Right ventricle myocardium superior (tissue), 1 donor: ENCODE measurements at regions not wholly inside any gene's neighbourhood (a gene's known extent, or its start where the extent isn't known, plus 50 kb on each side); places are given as distances from the start of the nearest gene placed in this dataset.

Experiments
- ATAC-seq: fragments of 200-7000 bp; cut with Tn5 transposase; one replicate; pipeline ENCODE4 v1.9.1; 2020; ENCODE audit warnings: mild to moderate bottlenecking; ENCODE audit not compliant: poor library complexity
- DNase-seq: peaks from one replicate; pipeline ENCODE4 v3.0.0-alpha.2; 2020
- intact Hi-C: fragments of 100-400 bp; cut with DNase I; formaldehyde crosslinking; loops from one replicate; pipeline ENCODE4 v1.11.2; 2022
- donor health status: DM: no; HTN: yes; CAD: no; lungs with severe emphysema.

DNA sequence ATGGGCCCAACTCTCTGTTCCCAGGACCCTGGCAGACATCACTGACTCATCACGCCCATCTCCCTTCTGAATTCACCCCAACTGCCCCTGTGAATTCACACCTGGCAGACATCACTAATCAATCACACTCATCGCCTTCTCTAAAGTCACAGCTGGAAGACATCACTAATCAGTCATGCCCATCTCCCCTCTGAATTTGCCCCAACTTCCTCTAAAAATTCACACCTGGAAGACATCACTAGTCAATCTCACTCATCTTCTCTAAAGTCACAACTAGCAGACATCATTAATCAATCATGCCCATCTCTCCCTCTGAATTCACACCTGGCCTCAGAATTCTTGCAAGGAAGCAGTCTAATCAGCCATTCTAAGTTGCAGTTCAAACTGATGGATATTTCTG, 111.1 kb downstream of the FOXA2 start:
- ATAC-seq (no peak), DNase-seq (no peak)
- intact Hi-C loops = no loop called here

DNA sequence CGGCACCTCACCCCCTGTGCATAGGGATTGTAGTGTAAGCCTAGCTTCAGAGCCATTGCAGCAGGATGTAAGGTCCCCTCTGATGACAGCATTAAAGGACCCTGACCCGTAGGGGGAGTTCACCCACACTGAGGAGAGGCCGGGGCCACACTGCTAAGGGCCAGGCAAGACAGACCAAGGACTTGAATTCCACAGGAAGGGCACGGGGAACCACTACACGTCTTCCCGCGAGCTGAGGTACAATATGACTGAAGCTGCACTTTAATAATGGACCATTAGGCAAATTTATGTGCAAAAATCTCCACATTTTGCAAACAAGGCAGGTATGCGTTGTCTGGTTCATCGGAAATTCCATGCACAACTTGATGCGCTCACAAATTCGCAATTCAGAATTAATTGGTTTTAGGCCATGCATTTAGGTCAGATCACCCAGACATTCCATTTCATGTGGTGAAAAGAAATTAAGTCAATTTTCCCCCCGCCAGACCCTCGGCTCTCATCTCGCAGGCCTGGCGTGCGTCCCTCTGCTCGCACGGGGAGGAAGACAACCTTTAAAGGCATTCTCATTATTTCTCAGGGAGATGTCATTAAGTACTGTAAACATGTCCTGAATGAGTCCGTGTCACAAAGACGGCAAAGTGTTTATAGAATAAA, 111.8 kb downstream of the FOXA2 start:
- DNase-seq = no peak
- ATAC-seq = no peak
- intact Hi-C loops = no loop called here

GRCh38 chr20:22471156-22471836, 113.1 kb downstream of the FOXA2 start:
- ATAC-seq (no peak), DNase-seq (no peak)
- intact Hi-C loops = no loop called here

DNA sequence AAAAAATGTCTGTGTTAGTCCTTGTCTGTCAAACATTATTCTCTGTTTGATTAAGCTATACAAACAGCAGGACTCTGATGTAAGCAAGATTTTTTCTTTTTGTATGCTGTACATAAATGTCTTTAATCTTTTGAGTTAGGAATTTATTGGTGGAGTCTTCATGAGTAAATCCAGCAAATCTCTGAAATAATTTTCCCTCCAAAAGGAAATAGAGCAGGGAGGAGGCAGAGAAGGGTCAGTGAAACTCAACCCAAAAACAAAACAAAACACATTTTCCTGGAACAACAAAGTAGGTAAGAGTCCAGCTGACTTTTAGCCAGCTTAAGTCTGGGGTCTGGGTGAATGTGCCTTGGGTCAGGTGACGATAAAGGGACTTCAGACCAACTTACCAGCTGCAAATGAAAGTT, 113.7 kb downstream of the FOXA2 start:
- intact Hi-C loops = no loop called here
- ATAC-seq = no peak
- no peak for DNase-seq

DNA sequence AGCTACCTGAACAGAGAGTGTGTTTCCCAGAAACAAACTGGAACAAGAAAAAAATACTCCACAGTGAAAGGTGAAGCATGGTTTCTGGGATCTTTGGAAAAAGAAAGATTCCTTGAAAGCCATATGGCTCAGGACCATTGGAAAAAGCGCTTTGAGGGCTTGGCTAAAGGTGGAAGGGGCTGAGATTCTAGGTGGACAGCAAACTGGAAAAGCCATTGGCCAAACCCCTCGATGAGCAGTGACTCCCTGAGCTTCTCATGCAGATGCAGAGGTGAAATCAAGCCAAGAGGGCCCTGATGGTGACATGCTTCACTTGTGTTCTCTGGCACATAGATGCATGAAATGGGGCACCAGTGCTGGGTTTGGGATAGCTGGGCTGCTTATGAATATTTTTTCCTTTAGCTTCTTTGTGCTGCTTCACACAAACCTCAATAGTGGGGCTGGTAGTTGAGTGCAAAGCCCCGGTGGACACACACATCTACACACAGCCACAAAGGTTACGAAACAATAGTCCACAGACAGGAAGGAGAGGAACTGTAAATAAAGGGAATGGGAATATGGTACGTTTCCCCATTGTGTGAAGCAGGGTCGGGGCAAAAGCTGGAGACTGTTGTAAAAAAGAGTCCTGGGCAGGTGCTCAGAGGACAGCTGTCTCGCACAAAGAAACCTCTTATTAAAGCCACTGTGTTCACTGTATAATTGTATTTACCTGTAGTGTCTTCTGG, 117.8 kb downstream of the FOXA2 start:
- ATAC-seq (no peak), DNase-seq (no peak)
- intact Hi-C loops = no loop called here

- no peak for DNase-seq
- no peak for ATAC-seq
- intact Hi-C loops = no loop called here
These were observed 118.5 kb downstream of the FOXA2 start for GRCh38 chr20:22465622-22466446.

GRCh38 chr20:22464312-22465003, 119.9 kb downstream of the FOXA2 start:
- ATAC-seq (no peak), DNase-seq (no peak)

GRCh38 chr20:22462975-22463914, 121.1 kb downstream of the FOXA2 start:
- ATAC-seq = no peak
- no peak for DNase-seq
- intact Hi-C loops = no loop called here

More at GRCh38 chr20:22464312-22465003, 119.9 kb downstream of the FOXA2 start:
- intact Hi-C loops = no loop called here

GRCh38 chr20:22460803-22461202, 123.6 kb downstream of the FOXA2 start:
- DNase-seq = no peak
- intact Hi-C loops = no loop called here
- ATAC-seq = no peak

DNA sequence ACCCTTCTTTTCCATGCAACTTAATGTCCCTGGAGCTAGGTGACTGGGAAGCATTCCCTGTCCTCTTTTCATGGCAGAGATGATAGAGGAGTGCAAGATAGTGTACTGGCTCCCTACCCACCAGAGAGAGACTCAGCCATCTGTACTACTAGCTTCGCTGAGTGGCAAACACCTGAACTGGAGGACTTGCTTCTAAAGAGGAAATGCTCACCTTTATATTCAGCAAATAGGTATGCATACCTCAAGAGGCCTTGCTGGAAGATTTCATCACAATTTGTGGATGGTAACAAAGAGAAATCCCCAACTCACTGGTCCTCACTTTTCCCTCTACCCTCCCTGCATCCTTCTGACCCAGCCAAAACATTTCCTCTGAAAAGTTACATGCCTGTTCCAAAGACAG, 124.1 kb downstream of the FOXA2 start:
- intact Hi-C loops = no loop called here
- ATAC-seq (no peak), DNase-seq (no peak)

- DNase-seq (no peak), ATAC-seq (no peak)
- intact Hi-C loops = no loop called here
These were observed 124.6 kb downstream of the FOXA2 start for GRCh38 chr20:22459754-22460153.

DNA sequence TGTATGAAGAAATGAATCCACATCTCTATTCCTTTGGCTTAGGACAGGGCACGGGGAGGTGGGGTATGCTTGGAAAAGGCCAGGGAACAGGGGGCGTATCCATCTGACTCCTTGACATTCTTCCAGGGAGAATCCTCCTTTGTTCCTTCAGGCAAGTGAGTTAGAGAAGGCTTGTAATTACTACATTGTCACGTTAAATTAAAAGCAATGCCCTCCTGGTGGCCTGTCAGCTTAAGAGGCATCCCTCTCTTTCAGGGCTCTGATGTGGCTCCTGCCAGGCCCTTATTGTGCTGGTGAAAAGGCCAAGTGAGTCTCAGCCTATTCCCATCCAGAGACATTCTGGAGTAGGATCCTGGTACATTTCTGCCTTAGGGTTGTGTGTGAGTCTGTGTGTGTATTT, 128.3 kb downstream of the FOXA2 start:
- intact Hi-C loops = no loop called here
- no peak for ATAC-seq

GRCh38 chr20:22455259-22455658, 129.1 kb downstream of the FOXA2 start:
- DNase-seq (no peak), ATAC-seq (no peak)
- intact Hi-C loops = no loop called here

More for the DNA sequence above, 128.3 kb downstream of the FOXA2 start:
- no peak for DNase-seq

DNA sequence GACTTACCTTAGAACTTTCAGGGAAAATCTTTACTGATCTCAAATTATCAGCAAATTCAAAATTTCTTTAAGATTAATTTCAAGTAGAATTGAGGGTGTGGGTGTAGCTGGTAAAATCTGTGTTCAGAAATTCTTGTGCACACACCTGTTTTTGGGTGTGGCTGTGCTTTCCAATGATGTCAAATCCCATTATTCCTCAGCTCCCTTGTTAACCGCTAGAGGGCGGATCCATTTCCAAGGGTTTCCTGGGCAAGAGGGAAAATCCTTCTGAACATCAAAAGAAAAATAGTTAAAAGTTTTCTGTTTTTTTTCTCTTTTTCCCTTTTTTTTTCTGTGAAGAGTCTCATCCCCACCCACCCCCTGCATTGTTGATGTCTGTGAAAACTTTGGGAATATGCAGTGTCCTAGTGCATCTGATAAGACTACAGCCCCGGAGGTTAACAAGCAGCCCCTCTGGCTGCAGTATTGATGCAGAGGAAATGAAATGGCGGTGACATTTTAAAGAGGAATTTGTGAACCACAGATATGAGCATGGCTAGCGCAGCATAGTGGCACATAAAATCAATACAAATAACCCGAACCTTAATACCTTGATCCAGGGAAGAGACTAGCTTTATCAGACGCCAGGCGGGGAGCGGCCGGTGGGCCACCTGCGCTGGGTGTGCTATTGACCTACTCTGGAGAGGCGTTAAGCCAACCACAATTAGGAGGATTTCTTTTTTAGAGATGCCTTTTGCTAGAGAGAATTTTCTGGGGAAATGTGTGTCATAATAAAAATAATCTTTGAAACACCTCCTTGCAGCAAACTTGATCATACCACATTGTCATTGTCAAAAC, 130.9 kb downstream of the FOXA2 start:
- ATAC-seq = no peak
- no peak for DNase-seq
- intact Hi-C loops = no loop called here

DNA sequence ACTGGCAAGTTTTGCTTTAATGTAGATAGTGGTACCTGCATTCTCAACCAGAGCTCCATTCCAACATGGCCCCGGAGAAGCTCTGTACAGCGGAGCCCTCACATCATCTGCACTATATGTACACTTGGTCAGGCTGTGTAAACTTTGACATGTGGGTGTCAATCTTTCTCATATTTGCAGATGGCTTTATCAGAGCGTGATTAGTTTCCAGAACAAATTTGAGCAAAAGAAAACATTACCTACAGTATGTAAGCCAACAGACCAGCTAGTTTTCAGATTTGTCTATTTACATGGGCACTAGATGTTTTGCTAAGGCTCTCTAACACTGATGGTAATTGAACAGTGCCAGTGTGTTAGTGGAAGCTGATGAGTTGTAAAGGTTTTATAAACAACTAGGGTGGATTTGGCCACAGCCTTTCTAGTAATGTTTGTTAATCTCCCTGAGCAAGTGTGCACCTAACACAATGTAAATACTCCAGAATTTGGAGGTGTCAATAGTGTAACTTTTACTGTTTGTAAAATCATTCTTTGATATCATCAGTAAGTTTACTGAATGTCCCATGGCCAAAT, 131.8 kb downstream of the FOXA2 start:
- intact Hi-C loops = no loop called here
- DNase-seq (no peak), ATAC-seq (no peak)

DNA sequence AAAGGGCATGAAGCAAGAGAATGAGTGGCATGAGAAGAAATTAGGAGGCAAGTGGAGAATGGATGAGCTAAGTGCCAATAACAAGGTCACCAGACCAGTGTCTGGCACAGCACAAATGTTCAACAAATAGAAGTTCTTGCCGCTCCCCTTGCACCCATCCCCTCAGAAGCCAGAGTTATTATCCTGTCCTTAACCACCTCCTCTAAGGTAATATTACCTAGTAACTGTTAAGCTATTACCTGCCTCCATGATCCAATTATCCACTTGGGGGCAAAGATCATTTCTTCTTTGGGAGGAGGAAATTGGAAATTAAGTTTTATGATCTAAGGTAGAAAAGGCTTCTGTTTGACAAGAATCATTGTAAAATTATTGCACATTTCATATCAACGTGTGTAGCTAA, 133.8 kb downstream of the FOXA2 start:
- DNase-seq = no peak
- intact Hi-C loops = no loop called here
- no peak for ATAC-seq
